ENCODE measurements at regions not wholly inside any gene's neighbourhood (a gene's known extent, or its start where the extent isn't known, plus 50 kb on each side); places are given as distances from the start of the nearest gene placed in this dataset.

GRCh38 chr2:84204995-84205394, 254.1 kb downstream of the SUCLG1 start:
- no peak overlapping the region for H3K4me3 ChIP-seq (ENCODE audit: low read depth in 1 of 2, low read length in 2 of 2)
- H3K27ac ChIP-seq (ENCODE audit: low read depth in 2 of 2, low read length in 1 of 2), result no peak overlapping the region

DNA sequence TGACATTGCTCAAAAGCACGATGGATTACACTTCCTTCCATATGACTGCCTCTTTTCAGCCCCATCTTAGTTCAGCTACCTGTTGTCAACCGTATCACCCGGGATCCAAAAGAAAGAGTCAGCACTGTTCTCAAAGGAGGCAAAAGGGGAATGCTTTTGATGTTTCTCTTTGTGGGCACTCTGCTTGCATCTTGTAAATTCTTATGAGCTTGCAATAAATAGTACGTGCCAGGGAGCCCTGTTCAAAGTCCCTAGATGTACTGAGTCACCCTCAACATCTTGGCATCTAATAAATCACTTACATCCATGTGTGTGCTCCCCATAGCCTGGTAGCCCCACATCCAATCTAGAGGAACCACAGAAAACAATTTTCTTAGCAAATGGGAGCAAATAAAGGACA, 256.9 kb downstream of the SUCLG1 start:
- H3K4me3 ChIP-seq (ENCODE audit: low read depth in 1 of 2, low read length in 2 of 2), result no peak overlapping the region
- no peaks in the 10 kb centered on the region for H3K36me3 ChIP-seq (ENCODE audit: control insufficient read depth in 2 of 2, insufficient read depth in 2 of 2, low read length in 1 of 2)
- 77 to 83% methylated on average over 4 of the region's 4 CpGs for WGBS, 2 donors

More at GRCh38 chr2:84204995-84205394, 254.1 kb downstream of the SUCLG1 start:
- Histone ChIP-seq H3K9me3 (ENCODE audit: control insufficient read depth in 2 of 2, insufficient read depth in 1 of 2, low read depth in 1 of 2, low read length in 1 of 2) (no peaks in the 10 kb centered on the region), H3K27me3 (ENCODE audit: control insufficient read depth in 1 of 2, insufficient read depth in 2 of 2, low read length in 2 of 2) (no peaks in the 10 kb centered on the region), H3K36me3 (ENCODE audit: control insufficient read depth in 2 of 2, insufficient read depth in 2 of 2, low read length in 1 of 2) (no peaks in the 10 kb centered on the region), H3K4me1 (ENCODE audit: control insufficient read depth in 2 of 2, insufficient read depth in 2 of 2, low read length in 1 of 2) (no peaks in the 10 kb centered on the region)
- WGBS, 2 donors, result 84 to 87% methylated on average over 3 of the region's 3 CpGs

DNA sequence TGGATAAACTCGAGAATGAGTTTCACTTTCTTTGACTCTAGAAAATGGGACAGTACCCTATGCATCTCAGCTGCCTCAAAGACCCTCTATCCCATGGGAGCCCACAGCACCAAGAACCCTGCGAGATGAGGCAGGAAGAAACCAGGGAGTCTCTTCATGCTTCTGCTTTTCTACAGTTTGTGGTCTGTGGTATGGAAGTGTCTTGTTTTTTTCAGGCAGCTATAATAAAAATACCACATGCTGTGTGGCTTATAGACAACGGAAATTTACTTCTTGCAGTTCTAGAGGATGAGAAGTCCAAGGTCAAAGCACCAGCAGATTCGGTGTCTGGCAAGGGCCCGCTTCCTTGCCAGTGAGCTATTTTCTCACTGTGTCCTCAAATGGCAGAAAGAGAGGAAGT, 257.9 kb downstream of the SUCLG1 start:
- 68 to 73% methylated on average over 5 of the region's 5 CpGs for WGBS, 2 donors
- no peaks in the 10 kb centered on the region for H3K9me3 ChIP-seq (ENCODE audit: control insufficient read depth in 2 of 2, insufficient read depth in 1 of 2, low read depth in 1 of 2, low read length in 1 of 2)
- no peak overlapping the region for H3K4me3 ChIP-seq (ENCODE audit: low read depth in 1 of 2, low read length in 2 of 2)
- no peaks in the 10 kb centered on the region for H3K27me3 ChIP-seq (ENCODE audit: control insufficient read depth in 1 of 2, insufficient read depth in 2 of 2, low read length in 2 of 2)
- no peak overlapping the region for H3K27ac ChIP-seq (ENCODE audit: low read depth in 2 of 2, low read length in 1 of 2)
- H3K36me3 ChIP-seq (ENCODE audit: control insufficient read depth in 2 of 2, insufficient read depth in 2 of 2, low read length in 1 of 2), result no peaks in the 10 kb centered on the region
- H3K4me1 ChIP-seq (ENCODE audit: control insufficient read depth in 2 of 2, insufficient read depth in 2 of 2, low read length in 1 of 2), result no peaks in the 10 kb centered on the region

More for the DNA sequence above, 256.9 kb downstream of the SUCLG1 start:
- Histone ChIP-seq H3K9me3 (ENCODE audit: control insufficient read depth in 2 of 2, insufficient read depth in 1 of 2, low read depth in 1 of 2, low read length in 1 of 2) (no peaks in the 10 kb centered on the region), H3K27me3 (ENCODE audit: control insufficient read depth in 1 of 2, insufficient read depth in 2 of 2, low read length in 2 of 2) (no peaks in the 10 kb centered on the region), H3K4me1 (ENCODE audit: control insufficient read depth in 2 of 2, insufficient read depth in 2 of 2, low read length in 1 of 2) (no peaks in the 10 kb centered on the region), H3K27ac (ENCODE audit: low read depth in 2 of 2, low read length in 1 of 2) (no peak overlapping the region)

GRCh38 chr2:84197901-84198300, 261.2 kb downstream of the SUCLG1 start:
- Histone ChIP-seq H3K27ac (ENCODE audit: low read depth in 2 of 2, low read length in 1 of 2) (no peak overlapping the region), H3K9me3 (ENCODE audit: control insufficient read depth in 2 of 2, insufficient read depth in 1 of 2, low read depth in 1 of 2, low read length in 1 of 2) (no peaks in the 10 kb centered on the region), H3K36me3 (ENCODE audit: control insufficient read depth in 2 of 2, insufficient read depth in 2 of 2, low read length in 1 of 2) (no peaks in the 10 kb centered on the region), H3K27me3 (ENCODE audit: control insufficient read depth in 1 of 2, insufficient read depth in 2 of 2, low read length in 2 of 2) (no peaks in the 10 kb centered on the region), H3K4me3 (ENCODE audit: low read depth in 1 of 2, low read length in 2 of 2) (no peak overlapping the region), H3K4me1 (ENCODE audit: control insufficient read depth in 2 of 2, insufficient read depth in 2 of 2, low read length in 1 of 2) (no peaks in the 10 kb centered on the region)
- WGBS, 2 donors, result 89 to 91% methylated on average over 1 of the region's 1 CpG

DNA sequence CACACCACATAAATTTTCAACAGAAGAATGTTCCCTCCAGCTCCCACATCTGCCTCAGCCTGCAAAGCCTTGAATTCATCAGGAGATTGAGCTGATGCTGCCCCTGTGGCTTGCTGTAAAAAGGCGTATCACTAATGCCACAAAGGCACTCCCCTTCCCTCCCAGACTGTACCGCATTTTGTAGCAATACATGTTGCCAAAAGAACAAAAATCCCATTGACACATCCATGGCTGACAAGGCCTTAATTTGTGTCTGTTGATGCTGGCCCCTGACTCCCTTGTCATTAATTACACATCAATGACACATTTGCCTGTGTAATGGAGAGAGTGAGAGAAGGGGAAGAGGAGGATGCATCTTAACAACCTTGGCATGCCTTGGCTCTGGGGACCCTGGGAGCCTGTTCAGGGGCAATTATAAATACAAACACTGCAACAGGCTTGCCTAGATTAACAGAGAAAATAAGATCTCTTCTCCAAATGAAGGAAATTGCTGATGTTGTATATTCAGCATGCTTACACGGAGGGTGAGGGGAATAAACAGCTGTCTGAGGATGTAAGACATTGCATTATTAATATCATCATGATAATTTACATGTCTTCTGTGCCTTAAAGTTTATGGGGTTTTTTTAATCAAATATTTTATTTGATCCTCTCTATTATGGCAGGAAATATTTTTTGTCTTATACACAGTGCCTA, 264.0 kb downstream of the SUCLG1 start:
- H3K27ac ChIP-seq (ENCODE audit: low read depth in 2 of 2, low read length in 1 of 2), result no peak overlapping the region
- H3K4me3 ChIP-seq (ENCODE audit: low read depth in 1 of 2, low read length in 2 of 2), result no peak overlapping the region
- H3K36me3 ChIP-seq (ENCODE audit: control insufficient read depth in 2 of 2, insufficient read depth in 2 of 2, low read length in 1 of 2), result no peaks in the 10 kb centered on the region
- no peaks in the 10 kb centered on the region for H3K27me3 ChIP-seq (ENCODE audit: control insufficient read depth in 1 of 2, insufficient read depth in 2 of 2, low read length in 2 of 2)
- H3K4me1 ChIP-seq (ENCODE audit: control insufficient read depth in 2 of 2, insufficient read depth in 2 of 2, low read length in 1 of 2), result no peaks in the 10 kb centered on the region
- 36 to 54% methylated on average over 3 of the region's 3 CpGs for WGBS, 2 donors
- no peaks in the 10 kb centered on the region for H3K9me3 ChIP-seq (ENCODE audit: control insufficient read depth in 2 of 2, insufficient read depth in 1 of 2, low read depth in 1 of 2, low read length in 1 of 2)

- Histone ChIP-seq H3K4me1 (ENCODE audit: control insufficient read depth in 2 of 2, insufficient read depth in 2 of 2, low read length in 1 of 2) (no peaks in the 10 kb centered on the region), H3K36me3 (ENCODE audit: control insufficient read depth in 2 of 2, insufficient read depth in 2 of 2, low read length in 1 of 2) (no peaks in the 10 kb centered on the region), H3K27ac (ENCODE audit: low read depth in 2 of 2, low read length in 1 of 2) (no peak overlapping the region), H3K4me3 (ENCODE audit: low read depth in 1 of 2, low read length in 2 of 2) (no peak overlapping the region), H3K27me3 (ENCODE audit: control insufficient read depth in 1 of 2, insufficient read depth in 2 of 2, low read length in 2 of 2) (no peaks in the 10 kb centered on the region), H3K9me3 (ENCODE audit: control insufficient read depth in 2 of 2, insufficient read depth in 1 of 2, low read depth in 1 of 2, low read length in 1 of 2) (no peaks in the 10 kb centered on the region)
- WGBS, 2 donors, result 90 to 94% methylated on average over 2 of the region's 2 CpGs
These were observed 264.9 kb downstream of the SUCLG1 start for GRCh38 chr2:84194181-84194580.

- no peaks in the 10 kb centered on the region for H3K9me3 ChIP-seq (ENCODE audit: control insufficient read depth in 2 of 2, insufficient read depth in 1 of 2, low read depth in 1 of 2, low read length in 1 of 2)
- WGBS, 2 donors, result 52 to 55% methylated on average over 3 of the region's 3 CpGs
These were observed 271.8 kb downstream of the SUCLG1 start for GRCh38 chr2:84187258-84187657.

GRCh38 chr2:84181927-84182326, 277.2 kb downstream of the SUCLG1 start:
- no peak overlapping the region for H3K4me3 ChIP-seq (ENCODE audit: low read depth in 1 of 2, low read length in 2 of 2)
- 52 to 55% methylated on average over 2 of the region's 2 CpGs for WGBS, 2 donors
- H3K36me3 ChIP-seq (ENCODE audit: control insufficient read depth in 2 of 2, insufficient read depth in 2 of 2, low read length in 1 of 2), result no peaks in the 10 kb centered on the region
- H3K9me3 ChIP-seq (ENCODE audit: control insufficient read depth in 2 of 2, insufficient read depth in 1 of 2, low read depth in 1 of 2, low read length in 1 of 2), result no peaks in the 10 kb centered on the region
- no peaks in the 10 kb centered on the region for H3K27me3 ChIP-seq (ENCODE audit: control insufficient read depth in 1 of 2, insufficient read depth in 2 of 2, low read length in 2 of 2)
- no peak overlapping the region for H3K27ac ChIP-seq (ENCODE audit: low read depth in 2 of 2, low read length in 1 of 2)
- no peaks in the 10 kb centered on the region for H3K4me1 ChIP-seq (ENCODE audit: control insufficient read depth in 2 of 2, insufficient read depth in 2 of 2, low read length in 1 of 2)

More at GRCh38 chr2:84187258-84187657, 271.8 kb downstream of the SUCLG1 start:
- Histone ChIP-seq H3K36me3 (ENCODE audit: control insufficient read depth in 2 of 2, insufficient read depth in 2 of 2, low read length in 1 of 2) (no peaks in the 10 kb centered on the region), H3K27me3 (ENCODE audit: control insufficient read depth in 1 of 2, insufficient read depth in 2 of 2, low read length in 2 of 2) (no peaks in the 10 kb centered on the region), H3K4me1 (ENCODE audit: control insufficient read depth in 2 of 2, insufficient read depth in 2 of 2, low read length in 1 of 2) (no peaks in the 10 kb centered on the region), H3K27ac (ENCODE audit: low read depth in 2 of 2, low read length in 1 of 2) (no peak overlapping the region), H3K4me3 (ENCODE audit: low read depth in 1 of 2, low read length in 2 of 2) (no peak overlapping the region)

DNA sequence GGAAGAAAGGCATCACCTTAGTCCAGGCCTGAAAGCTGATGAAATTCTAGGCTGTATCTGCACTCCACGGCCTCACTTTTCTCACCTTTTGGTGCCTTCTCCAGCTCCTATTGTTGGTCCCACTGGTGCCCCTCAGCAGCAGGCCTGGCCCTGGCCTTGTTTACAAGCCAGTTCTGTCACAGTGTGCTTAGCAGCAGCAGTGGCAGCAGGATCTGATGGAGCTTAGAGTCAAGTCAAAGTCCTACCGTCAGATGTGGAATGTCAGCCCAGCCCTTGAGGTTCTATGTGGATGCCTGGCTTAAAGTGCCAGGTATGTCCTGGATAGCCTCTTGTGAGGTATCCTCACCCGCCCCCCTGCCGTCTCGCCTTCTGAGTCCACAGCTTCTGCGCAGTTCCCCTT, 281.3 kb downstream of the SUCLG1 start:
- WGBS, 2 donors, result 73 to 78% methylated on average over 6 of the region's 6 CpGs
- no peak overlapping the region for H3K4me3 ChIP-seq (ENCODE audit: low read depth in 1 of 2, low read length in 2 of 2)
- no peaks in the 10 kb centered on the region for H3K9me3 ChIP-seq (ENCODE audit: control insufficient read depth in 2 of 2, insufficient read depth in 1 of 2, low read depth in 1 of 2, low read length in 1 of 2)
- H3K36me3 ChIP-seq (ENCODE audit: control insufficient read depth in 2 of 2, insufficient read depth in 2 of 2, low read length in 1 of 2), result no peaks in the 10 kb centered on the region
- H3K27me3 ChIP-seq (ENCODE audit: control insufficient read depth in 1 of 2, insufficient read depth in 2 of 2, low read length in 2 of 2), result no peaks in the 10 kb centered on the region
- no peak overlapping the region for H3K27ac ChIP-seq (ENCODE audit: low read depth in 2 of 2, low read length in 1 of 2)
- H3K4me1 ChIP-seq (ENCODE audit: control insufficient read depth in 2 of 2, insufficient read depth in 2 of 2, low read length in 1 of 2), result no peaks in the 10 kb centered on the region

DNA sequence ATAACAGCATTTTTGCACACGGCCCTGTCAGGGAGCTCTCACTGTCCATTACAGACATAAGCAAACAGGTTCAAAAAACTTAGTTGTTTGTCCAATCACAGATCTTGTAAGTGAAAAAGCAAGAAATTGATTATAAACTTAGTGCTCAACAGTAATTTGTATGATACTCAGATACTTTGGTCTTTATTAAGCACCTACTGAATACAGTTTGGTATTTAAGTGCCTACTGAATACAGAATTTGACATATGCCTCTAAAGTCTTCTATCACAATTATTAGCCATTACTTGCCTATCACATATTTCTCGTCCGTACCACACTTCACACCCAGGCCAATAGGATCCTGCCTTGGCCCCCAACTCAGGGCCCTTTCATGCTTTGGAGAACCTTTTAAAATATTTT, 283.1 kb downstream of the SUCLG1 start:
- Histone ChIP-seq H3K4me3 (ENCODE audit: low read depth in 1 of 2, low read length in 2 of 2) (no peak overlapping the region), H3K4me1 (ENCODE audit: control insufficient read depth in 2 of 2, insufficient read depth in 2 of 2, low read length in 1 of 2) (no peaks in the 10 kb centered on the region), H3K9me3 (ENCODE audit: control insufficient read depth in 2 of 2, insufficient read depth in 1 of 2, low read depth in 1 of 2, low read length in 1 of 2) (no peaks in the 10 kb centered on the region), H3K36me3 (ENCODE audit: control insufficient read depth in 2 of 2, insufficient read depth in 2 of 2, low read length in 1 of 2) (no peaks in the 10 kb centered on the region), H3K27ac (ENCODE audit: low read depth in 2 of 2, low read length in 1 of 2) (no peak overlapping the region), H3K27me3 (ENCODE audit: control insufficient read depth in 1 of 2, insufficient read depth in 2 of 2, low read length in 2 of 2) (no peaks in the 10 kb centered on the region)
- WGBS, 2 donors, result 88 to 92% methylated on average over 3 of the region's 3 CpGs

All from esophagus (tissue), 2 donors.